ENCODE measurements at regions not wholly inside any gene's neighbourhood (a gene's known extent, or its start where the extent isn't known, plus 50 kb on each side); places are given as distances from the start of the nearest gene placed in this dataset.
A peak's percentile ranks its signal among the peaks of the same experiment; 100 is the strongest.

DNA sequence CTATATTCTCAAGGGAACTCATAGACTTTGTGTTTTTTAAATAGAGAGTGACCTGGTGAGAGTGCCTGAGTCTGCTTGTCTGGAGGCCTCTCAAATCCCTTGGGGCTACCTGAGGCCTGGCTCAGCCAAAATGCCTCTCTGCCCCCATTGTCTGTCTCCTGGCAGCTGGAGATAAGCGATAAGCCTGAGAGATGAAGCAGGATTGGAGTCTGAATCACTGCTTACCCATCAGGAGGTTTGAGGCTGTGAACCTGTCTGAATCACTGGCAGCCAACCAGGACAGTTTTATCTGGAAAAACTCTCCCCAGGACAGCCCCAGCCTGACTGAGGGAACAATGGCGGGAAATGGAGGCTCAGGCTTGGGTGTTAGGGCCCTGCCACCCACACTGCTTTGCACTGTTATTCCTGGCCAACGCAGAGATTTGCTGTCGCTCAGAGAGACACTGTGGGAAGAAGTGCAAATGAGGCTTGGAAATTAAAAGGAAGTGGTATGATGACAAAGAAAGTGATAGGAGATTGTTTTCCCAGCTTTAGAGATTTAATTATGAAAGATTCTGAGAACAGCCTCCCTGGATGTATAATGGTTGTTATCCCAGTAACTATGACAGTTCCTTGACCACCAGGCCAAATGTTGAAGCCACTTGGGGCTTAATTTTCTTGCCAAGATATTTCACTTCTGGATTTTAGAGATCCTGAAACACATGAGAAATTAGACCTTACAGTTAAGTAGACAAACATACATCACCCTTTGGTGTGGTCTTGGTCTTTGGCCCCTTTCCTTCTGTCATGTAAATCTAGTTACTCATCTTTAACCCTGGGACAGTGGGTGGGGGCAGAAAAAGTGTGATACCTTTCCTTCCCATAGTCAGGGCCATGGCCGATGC, 102.1 kb downstream of the RASSF10 start (continued):
- peak; percentile 39; the same call in 1 of the 2 replicates for TF ChIP-seq NCOR1 (IDR thresholded peaks at IDR 0.05)
- no peak for TF ChIP-seq ZNF263 (CRISPR knock-in tag; IDR thresholded peaks at IDR 0.05; ENCODE audit: borderline replicate concordance)
- no peak for TF ChIP-seq CAMTA2 (CRISPR knock-in tag; conservative IDR thresholded peaks at IDR 0.05)
- TF ChIP-seq ZNF134 (CRISPR knock-in tag; conservative IDR thresholded peaks at IDR 0.05): no peak
- peak; percentile 96 to 97 for TF ChIP-seq KDM1A (IDR thresholded peaks at IDR 0.05)
- TF ChIP-seq TCF3 (CRISPR knock-in tag; IDR thresholded peaks at IDR 0.05): peak; percentile 60
- peak; percentile 28; the same call in 1 of the 2 replicates for TF ChIP-seq ZEB2 (IDR thresholded peaks at IDR 0.05)
- TF ChIP-seq FOSL1 (tag; conservative IDR thresholded peaks at IDR 0.05): peak; percentile 73

DNA sequence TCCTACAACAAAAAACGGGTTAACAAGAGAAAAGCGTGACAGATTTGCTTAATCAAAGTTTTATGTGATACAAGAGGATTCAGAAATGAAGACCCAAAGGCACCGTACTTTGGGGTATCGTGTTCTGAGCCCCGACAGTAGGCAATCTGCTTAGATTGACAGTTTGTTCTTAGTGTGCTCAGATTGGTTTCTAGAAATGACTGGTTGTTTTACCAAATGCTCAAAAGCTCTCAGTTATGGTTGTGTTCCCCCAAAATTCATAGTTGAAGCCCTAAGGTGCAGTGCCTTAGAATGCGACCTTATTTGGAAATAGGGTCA, 102.7 kb downstream of the RASSF10 start:
- H3K27ac ChIP-seq (ENCODE audit: extremely low read depth, low read depth, low read length): no peak overlapping the region
- FAIRE-seq: no peak
- DNase-seq (ENCODE audit: extremely low read depth in 1 of 4, low spot score in 3 of 4): no peak
- BruUV-seq (replicated peaks): no TSS peak
- ChIA-PET CTCF (ENCODE audit: low intra/inter-chr PET ratio) (no interaction called here), POLR2A (no interaction called here)
- H3K9me1 ChIP-seq (ENCODE audit: control insufficient read depth, insufficient read depth, low read length): no peaks in the 10 kb centered on the region
- H3K4me3 ChIP-seq: no peak overlapping the region
- no peaks in the 10 kb centered on the region for H3K79me2 ChIP-seq (ENCODE audit: control insufficient read depth, insufficient read depth, low read length)
- no peaks in the 10 kb centered on the region for H3K36me3 ChIP-seq (ENCODE audit: control insufficient read depth, insufficient read depth, low read length)
- peaks cover 17 to 20% of the 10 kb centered on the region in 2 experiments for H3K4me1 ChIP-seq (replicated peaks in 1 of 2; ENCODE audit: control insufficient read depth in 2 of 2, insufficient read depth in 2 of 2, low read length in 2 of 2)
- no peak overlapping the region for H3K4me2 ChIP-seq (ENCODE audit: insufficient read depth, low read length)
- H4K20me1 ChIP-seq (replicated peaks; ENCODE audit: control insufficient read depth, insufficient read depth, low read length): no peaks in the 10 kb centered on the region
- no peak overlapping the region for H2AFZ ChIP-seq (ENCODE audit: low read depth, low read length)
- no peaks in the 10 kb centered on the region for H3K27me3 ChIP-seq (ENCODE audit: control insufficient read depth in 2 of 2, insufficient read depth in 2 of 2, low read length in 2 of 2)
- no peaks in the 10 kb centered on the region for H3K9me3 ChIP-seq (replicated peaks; ENCODE audit: control insufficient read depth, insufficient read depth, low read depth, low read length)
- no peak overlapping the region for H3K9ac ChIP-seq (ENCODE audit: insufficient read depth in 1 of 2, low read depth in 2 of 2, low read length in 2 of 2)
- WGBS (ENCODE audit: insufficient coverage, low coverage, missing lambda C conversion rate): 58% methylated on average over 6 of the region's 6 CpGs
- intact Hi-C loops (cut with micrococcal nuclease) (no loop called here), in situ Hi-C loops (cut with MboI) (loop anchor here (10.0 kb wide), 1 partner anchor 117 kb away; no protein-coding TSS in a partner anchor)
- ATAC-seq: no peak
- TF ChIP-seq BDP1 (IDR thresholded peaks at IDR 0.05; ENCODE audit: insufficient read depth, insufficient read length) (no peak), U2AF2 (optimal IDR thresholded peaks at IDR 0.05; ENCODE audit: low read depth, low read length) (no peak), COPS2 (conservative IDR thresholded peaks at IDR 0.05) (no peak), BRCA1 (IDR thresholded peaks at IDR 0.05) (no peak), BRCA1 (CRISPR knock-in tag; IDR thresholded peaks at IDR 0.05) (no peak), ZNF644 (tag; IDR thresholded peaks at IDR 0.05; ENCODE audit: low read depth) (no peak), NCOA6 (IDR thresholded peaks at IDR 0.05) (no peak), HNRNPUL1 (IDR thresholded peaks at IDR 0.05; ENCODE audit: low read length) (no peak), ZNF282 (CRISPR knock-in tag; IDR thresholded peaks at IDR 0.05) (no peak), MYC (IDR thresholded peaks at IDR 0.05; ENCODE audit: low read depth, low read length) (no peak), MYC (CRISPR knock-in tag; IDR thresholded peaks at IDR 0.05; ENCODE audit: borderline replicate concordance, low read depth) (no peak), RAD21 (CRISPR knock-in tag; conservative IDR thresholded peaks at IDR 0.05 in 1 of 2, IDR thresholded peaks at IDR 0.05 in 1 of 2) (no peak), TCF3 (CRISPR knock-in tag; IDR thresholded peaks at IDR 0.05) (no peak), NR4A1 (CRISPR knock-in tag; IDR thresholded peaks at IDR 0.05) (no peak), NR4A1 (tag; IDR thresholded peaks at IDR 0.05) (no peak), KDM2B (CRISPR knock-in tag; IDR thresholded peaks at IDR 0.05) (no peak)
- TF ChIP-seq, protein P1, sequence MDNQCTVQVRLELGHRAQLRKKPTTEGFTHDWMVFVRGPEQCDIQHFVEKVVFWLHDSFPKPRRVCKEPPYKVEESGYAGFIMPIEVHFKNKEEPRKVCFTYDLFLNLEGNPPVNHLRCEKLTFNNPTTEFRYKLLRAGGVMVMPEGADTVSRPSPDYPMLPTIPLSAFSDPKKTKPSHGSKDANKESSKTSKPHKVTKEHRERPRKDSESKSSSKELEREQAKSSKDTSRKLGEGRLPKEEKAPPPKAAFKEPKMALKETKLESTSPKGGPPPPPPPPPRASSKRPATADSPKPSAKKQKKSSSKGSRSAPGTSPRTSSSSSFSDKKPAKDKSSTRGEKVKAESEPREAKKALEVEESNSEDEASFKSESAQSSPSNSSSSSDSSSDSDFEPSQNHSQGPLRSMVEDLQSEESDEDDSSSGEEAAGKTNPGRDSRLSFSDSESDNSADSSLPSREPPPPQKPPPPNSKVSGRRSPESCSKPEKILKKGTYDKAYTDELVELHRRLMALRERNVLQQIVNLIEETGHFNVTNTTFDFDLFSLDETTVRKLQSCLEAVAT (IDR thresholded peaks at IDR 0.05): no peak
